Endodermal cell (in vitro differentiated cells): ENCODE measurements at regions not wholly inside any gene's neighbourhood (a gene's known extent, or its start where the extent isn't known, plus 50 kb on each side); places are given as distances from the start of the nearest gene placed in this dataset.
A peak's percentile ranks its signal among the peaks of the same experiment; 100 is the strongest.

Experiments used
- DNase-seq: peaks from one replicate; pipeline ENCODE4 v3.0.0-alpha.2; 2017
- H3K27ac ChIP-seq: 2 replicates; pipeline ENCODE4 v1.5.1; 2013; ENCODE audit warnings: mild to moderate bottlenecking, low read depth, low read length, moderate library complexity
- H3K27me3 ChIP-seq: 2 replicates; pipeline ENCODE4 v1.6.1; 2013; ENCODE audit warnings: mild to moderate bottlenecking, low read length, moderate library complexity; ENCODE audit not compliant: insufficient read depth, control insufficient read depth, poor library complexity, severe bottlenecking
- H3K36me3 ChIP-seq: 2 replicates; pipeline ENCODE4 v1.7.0; 2013; ENCODE audit warnings: mild to moderate bottlenecking, low read length, moderate library complexity; ENCODE audit not compliant: control insufficient read depth, insufficient read depth
- H3K4me1 ChIP-seq: one replicate; pipeline ENCODE4 v1.7.0; 2013; ENCODE audit warnings: low read length; ENCODE audit not compliant: control insufficient read depth, insufficient read depth
- H3K4me3 ChIP-seq: 2 replicates; pipeline ENCODE4 v1.5.1; 2013; ENCODE audit warnings: mild to moderate bottlenecking, low read length, moderate library complexity
- H3K9ac ChIP-seq: 2 replicates; pipeline ENCODE4 v1.6.1; 2013; ENCODE audit warnings: mild to moderate bottlenecking, low read length, moderate library complexity; ENCODE audit not compliant: poor library complexity, severe bottlenecking; ENCODE audit errors: extremely low read depth
- H3K9me3 ChIP-seq: 2 replicates; pipeline ENCODE4 v1.6.1; 2013; ENCODE audit warnings: mild to moderate bottlenecking, low read length, moderate library complexity; ENCODE audit not compliant: control insufficient read depth
- H3K27ac Mint-ChIP-seq: 2 replicates; pipeline ENCODE4 v1.8.0; 2020; ENCODE audit warnings: mixed read lengths
- H3K27me3 Mint-ChIP-seq: 2 replicates; pipeline ENCODE4 v1.8.0; 2021; ENCODE audit warnings: mild to moderate bottlenecking, mixed read lengths; ENCODE audit not compliant: insufficient read depth
- H3K36me3 Mint-ChIP-seq: 2 replicates; pipeline ENCODE4 v1.8.0; 2020; ENCODE audit warnings: low read depth, mixed read lengths
- H3K4me1 Mint-ChIP-seq: 2 replicates; pipeline ENCODE4 v1.8.0; 2020; ENCODE audit warnings: mixed read lengths
- H3K4me3 Mint-ChIP-seq: 2 replicates; pipeline ENCODE4 v1.8.0; 2020; ENCODE audit warnings: mild to moderate bottlenecking, moderate library complexity, mixed read lengths
- H3K9me3 Mint-ChIP-seq: 2 replicates; pipeline ENCODE4 v1.8.0; 2020; ENCODE audit warnings: mild to moderate bottlenecking, mixed read lengths
- WGBS, 2 experiments: methylation state at CpG; one replicate each; pipeline versions ENCODE4 v1.1.5 to v1.1.7; 2013; ENCODE audit warnings: missing lambda C conversion rate in 2 of 2, mixed read lengths in 1 of 2; ENCODE audit not compliant: insufficient coverage in 1 of 2, insufficient read length in 1 of 2; 5-methylcytosine and 5-hydroxymethylcytosine counted together
- TF ChIP-seq, protein P1 (sequence below): fragments of 200-600 bp; sonication (generic); conservative IDR thresholded peaks from 2 replicates; pipeline ENCODE4 v1.5.0; 2021; ENCODE audit warnings: antibody characterized with exemption, mild to moderate bottlenecking

DNA sequence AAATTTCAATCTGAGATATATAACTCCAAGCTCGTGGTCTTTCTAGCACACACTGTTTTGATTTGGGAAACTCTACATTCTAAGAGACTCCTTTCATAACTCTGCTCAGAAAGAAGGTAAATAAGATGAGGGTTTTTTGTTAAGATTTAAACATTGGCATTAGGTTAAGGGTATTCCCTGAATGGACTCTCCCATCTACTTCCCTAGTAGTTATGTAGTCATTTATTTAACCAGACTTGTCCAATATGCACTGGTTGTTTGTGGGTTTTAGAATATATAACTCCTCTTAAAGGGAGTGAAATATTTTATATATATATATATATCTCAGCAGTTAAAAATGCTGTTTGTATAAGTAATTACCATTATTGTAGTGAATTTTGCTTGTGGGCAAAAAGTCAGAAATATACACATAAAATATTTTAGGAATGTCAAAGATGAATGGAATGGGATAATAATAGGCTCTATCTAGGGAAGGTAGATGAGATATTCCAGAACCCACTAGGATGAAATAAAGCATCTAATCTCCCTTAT, 61.5 kb upstream of the WDR75 start:
- WGBS, 2 experiments = 84% methylated on average over 1 of the region's 1 CpG; no CpG with 5 or more reads in 1 of the 2 experiments
- no peak for DNase-seq
- no peaks in the 10 kb centered on the region for H3K27me3 ChIP-seq
- H3K4me3 ChIP-seq = no peak overlapping the region
- no peaks in the 10 kb centered on the region for H3K9me3 ChIP-seq
- Mint-ChIP-seq H3K4me1 (no peaks in the 10 kb centered on the region), H3K9me3 (no peaks in the 10 kb centered on the region), H3K27ac (no peak overlapping the region), H3K4me3 (no peak overlapping the region), H3K27me3 (no peaks in the 10 kb centered on the region), H3K36me3 (no peaks in the 10 kb centered on the region)
- no peak overlapping the region for H3K9ac ChIP-seq
- H3K4me1 ChIP-seq = no peaks in the 10 kb centered on the region
- no peaks in the 10 kb centered on the region for H3K36me3 ChIP-seq
- peak overlapping the region; percentile 28 for H3K27ac ChIP-seq
- TF ChIP-seq, protein P1, sequence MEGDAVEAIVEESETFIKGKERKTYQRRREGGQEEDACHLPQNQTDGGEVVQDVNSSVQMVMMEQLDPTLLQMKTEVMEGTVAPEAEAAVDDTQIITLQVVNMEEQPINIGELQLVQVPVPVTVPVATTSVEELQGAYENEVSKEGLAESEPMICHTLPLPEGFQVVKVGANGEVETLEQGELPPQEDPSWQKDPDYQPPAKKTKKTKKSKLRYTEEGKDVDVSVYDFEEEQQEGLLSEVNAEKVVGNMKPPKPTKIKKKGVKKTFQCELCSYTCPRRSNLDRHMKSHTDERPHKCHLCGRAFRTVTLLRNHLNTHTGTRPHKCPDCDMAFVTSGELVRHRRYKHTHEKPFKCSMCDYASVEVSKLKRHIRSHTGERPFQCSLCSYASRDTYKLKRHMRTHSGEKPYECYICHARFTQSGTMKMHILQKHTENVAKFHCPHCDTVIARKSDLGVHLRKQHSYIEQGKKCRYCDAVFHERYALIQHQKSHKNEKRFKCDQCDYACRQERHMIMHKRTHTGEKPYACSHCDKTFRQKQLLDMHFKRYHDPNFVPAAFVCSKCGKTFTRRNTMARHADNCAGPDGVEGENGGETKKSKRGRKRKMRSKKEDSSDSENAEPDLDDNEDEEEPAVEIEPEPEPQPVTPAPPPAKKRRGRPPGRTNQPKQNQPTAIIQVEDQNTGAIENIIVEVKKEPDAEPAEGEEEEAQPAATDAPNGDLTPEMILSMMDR = no peak

DNA sequence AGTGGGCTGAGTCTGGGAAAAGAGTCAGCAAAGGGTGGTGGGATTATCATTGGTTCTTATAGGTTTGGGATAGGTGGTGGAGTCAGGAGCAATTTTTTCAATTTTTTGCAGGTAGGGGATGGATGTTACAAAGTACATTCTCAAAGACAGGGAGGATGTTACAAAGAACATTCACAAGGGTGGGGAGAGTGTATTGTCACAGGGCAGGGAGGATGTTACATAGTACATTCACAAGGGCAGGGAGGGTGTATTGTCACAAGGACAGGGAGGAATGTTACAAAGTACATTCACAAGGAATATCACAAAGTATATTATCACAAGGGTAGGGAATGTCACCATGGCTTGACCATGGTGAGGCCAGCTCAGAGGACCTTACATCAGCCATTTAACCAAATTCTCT, 58.6 kb upstream of the WDR75 start:
- Histone ChIP-seq H3K27ac (no peak overlapping the region), H3K27me3 (no peaks in the 10 kb centered on the region), H3K9ac (no peak overlapping the region), H3K4me3 (no peak overlapping the region), H3K9me3 (no peaks in the 10 kb centered on the region), H3K36me3 (no peaks in the 10 kb centered on the region), H3K4me1 (no peaks in the 10 kb centered on the region)
- no peak for DNase-seq
- Mint-ChIP-seq H3K27ac (no peak overlapping the region), H3K4me1 (no peaks in the 10 kb centered on the region), H3K9me3 (no peaks in the 10 kb centered on the region), H3K4me3 (no peak overlapping the region), H3K36me3 (no peaks in the 10 kb centered on the region), H3K27me3 (no peaks in the 10 kb centered on the region)
- TF ChIP-seq, protein P1 = no peak

DNA sequence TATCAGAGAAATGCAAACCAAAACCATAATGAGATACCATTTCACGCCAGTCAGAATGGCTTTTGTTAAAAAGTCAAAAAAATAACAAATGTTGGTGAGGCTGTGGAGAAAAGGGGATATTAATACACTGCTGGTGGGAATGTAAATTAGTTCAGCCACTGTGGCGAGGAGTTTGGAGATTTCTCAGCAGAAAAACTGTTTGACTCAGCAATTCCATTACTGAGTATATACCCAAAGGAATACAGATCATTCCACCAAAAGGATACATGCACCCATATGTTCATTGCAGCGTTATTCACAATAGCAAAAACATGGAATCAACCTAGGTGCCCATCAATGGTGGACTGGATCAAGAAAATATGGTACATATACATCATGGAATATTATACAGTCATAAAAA, 54.5 kb upstream of the WDR75 start:
- Histone ChIP-seq H3K27me3 (no peaks in the 10 kb centered on the region), H3K4me3 (no peak overlapping the region), H3K9ac (no peak overlapping the region), H3K27ac (no peak overlapping the region), H3K4me1 (no peaks in the 10 kb centered on the region), H3K9me3 (no peaks in the 10 kb centered on the region), H3K36me3 (no peaks in the 10 kb centered on the region)
- Mint-ChIP-seq H3K4me3 (no peak overlapping the region), H3K36me3 (no peaks in the 10 kb centered on the region), H3K27ac (no peak overlapping the region), H3K9me3 (no peaks in the 10 kb centered on the region), H3K27me3 (no peaks in the 10 kb centered on the region), H3K4me1 (no peaks in the 10 kb centered on the region)
- 87 to 100% methylated on average over 1 to 3 of the region's 3 CpGs for WGBS, 2 experiments
- DNase-seq = no peak
- TF ChIP-seq, protein P1 = no peak
